Liver (tissue), 8 donors: ENCODE measurements at regions not wholly inside any gene's neighbourhood (a gene's known extent, or its start where the extent isn't known, plus 50 kb on each side); places are given as distances from the start of the nearest gene placed in this dataset.

Experiments
- DNase-seq: peaks from one replicate; pipeline ENCODE4 v3.0.0-alpha.2; 2017; ENCODE audit warnings: low spot score
- H3K27ac ChIP-seq, 2 donors: one replicate each; pipeline ENCODE4 v1.7.0; 2013; ENCODE audit warnings: inconsistent platforms in 2 of 2, low read length in 2 of 2, control low read depth in 1 of 2, low read depth in 1 of 2, mild to moderate bottlenecking in 1 of 2
- H3K27me3 ChIP-seq, 4 donors: one replicate each; pipeline versions ENCODE4 v1.6.1 to v1.7.0; 2013; ENCODE audit warnings: low read length in 3 of 4, inconsistent platforms in 1 of 4, mild to moderate bottlenecking in 1 of 4, moderate library complexity in 1 of 4; ENCODE audit not compliant: control insufficient read depth in 4 of 4, insufficient read depth in 4 of 4
- H3K36me3 ChIP-seq, 4 donors: one replicate each; pipeline versions ENCODE4 v1.6.1 to v1.7.0; 2013; ENCODE audit warnings: low read length in 3 of 4, mild to moderate bottlenecking in 3 of 4, low read depth in 1 of 4, moderate library complexity in 1 of 4; ENCODE audit not compliant: control insufficient read depth in 4 of 4, insufficient read depth in 3 of 4
- H3K4me1 ChIP-seq, 4 donors: one replicate each; pipeline versions ENCODE4 v1.6.1 to v1.7.0; 2013; ENCODE audit warnings: low read length in 3 of 4, mild to moderate bottlenecking in 3 of 4, moderate library complexity in 1 of 4; ENCODE audit not compliant: control insufficient read depth in 4 of 4, insufficient read depth in 4 of 4
- H3K4me3 ChIP-seq, 3 donors: one replicate each; pipeline versions ENCODE4 v1.6.1 to v1.7.0; 2013; ENCODE audit warnings: low read length in 3 of 3, control low read depth in 1 of 3, low read depth in 1 of 3, mild to moderate bottlenecking in 1 of 3
- H3K9ac ChIP-seq, 2 donors: one replicate each; pipeline ENCODE4 v1.7.0; 2013; ENCODE audit warnings: low read length in 2 of 2, mild to moderate bottlenecking in 2 of 2, moderate library complexity in 2 of 2, control low read depth in 1 of 2, low read depth in 1 of 2
- H3K9me3 ChIP-seq, 4 donors: one replicate each; pipeline versions ENCODE4 v1.6.1 to v1.7.0; 2013; ENCODE audit warnings: low read length in 3 of 4; ENCODE audit not compliant: control insufficient read depth in 4 of 4
- ATF3 ChIP-seq: IDR thresholded peaks from 2 replicates; pipeline ENCODE4 v1.6.1; 2016; ENCODE audit warnings: antibody characterized with exemption
- CTCF ChIP-seq: fragments of 150-350 bp; IDR thresholded peaks from 2 replicates; pipeline ENCODE4 v1.5.1; 2017; ENCODE audit warnings: improper control_type of control experiment, low read depth, low read length; ENCODE audit not compliant: missing input control
- FOXA1 ChIP-seq: IDR thresholded peaks from 2 replicates; pipeline ENCODE4 v1.6.1; 2016; ENCODE audit warnings: antibody characterized with exemption
- HNF4A ChIP-seq, 2 donors: conservative IDR thresholded peaks; 2 replicates each; pipeline ENCODE4 v1.6.1; 2016; ENCODE audit warnings: antibody characterized with exemption in 2 of 2, mild to moderate bottlenecking in 2 of 2
- NR2F2 ChIP-seq: IDR thresholded peaks from 2 replicates; pipeline ENCODE4 v1.6.1; 2016; ENCODE audit warnings: antibody characterized with exemption
- RAD21 ChIP-seq, 2 donors: IDR thresholded peaks; 2 replicates each; pipeline ENCODE4 v1.6.1; 2016; ENCODE audit warnings: antibody characterized with exemption in 2 of 2, mild to moderate bottlenecking in 2 of 2
- YY1 ChIP-seq: IDR thresholded peaks from 2 replicates; pipeline ENCODE4 v1.6.1; 2016; ENCODE audit warnings: antibody characterized with exemption, mild to moderate bottlenecking
- WGBS: extraction: QIAGEN DNeasy Blood & Tissue Kit; methylation state at CpG from one replicate; pipeline ENCODE4 v1.1.7; 2013; 5-methylcytosine and 5-hydroxymethylcytosine counted together
- TF ChIP-seq, protein P1 (sequence below): IDR thresholded peaks from 2 replicates; pipeline ENCODE4 v1.6.1; 2016; ENCODE audit warnings: antibody characterized with exemption
- TF ChIP-seq, protein P2 (sequence below): IDR thresholded peaks from 2 replicates; pipeline ENCODE4 v1.6.1; 2016; ENCODE audit warnings: antibody characterized with exemption, mild to moderate bottlenecking
- donor health status: healthy.
- donor health status: healthy.
- donor health status: healthy.
- donor health status: healthy.
- donor health status: healthy.

DNA sequence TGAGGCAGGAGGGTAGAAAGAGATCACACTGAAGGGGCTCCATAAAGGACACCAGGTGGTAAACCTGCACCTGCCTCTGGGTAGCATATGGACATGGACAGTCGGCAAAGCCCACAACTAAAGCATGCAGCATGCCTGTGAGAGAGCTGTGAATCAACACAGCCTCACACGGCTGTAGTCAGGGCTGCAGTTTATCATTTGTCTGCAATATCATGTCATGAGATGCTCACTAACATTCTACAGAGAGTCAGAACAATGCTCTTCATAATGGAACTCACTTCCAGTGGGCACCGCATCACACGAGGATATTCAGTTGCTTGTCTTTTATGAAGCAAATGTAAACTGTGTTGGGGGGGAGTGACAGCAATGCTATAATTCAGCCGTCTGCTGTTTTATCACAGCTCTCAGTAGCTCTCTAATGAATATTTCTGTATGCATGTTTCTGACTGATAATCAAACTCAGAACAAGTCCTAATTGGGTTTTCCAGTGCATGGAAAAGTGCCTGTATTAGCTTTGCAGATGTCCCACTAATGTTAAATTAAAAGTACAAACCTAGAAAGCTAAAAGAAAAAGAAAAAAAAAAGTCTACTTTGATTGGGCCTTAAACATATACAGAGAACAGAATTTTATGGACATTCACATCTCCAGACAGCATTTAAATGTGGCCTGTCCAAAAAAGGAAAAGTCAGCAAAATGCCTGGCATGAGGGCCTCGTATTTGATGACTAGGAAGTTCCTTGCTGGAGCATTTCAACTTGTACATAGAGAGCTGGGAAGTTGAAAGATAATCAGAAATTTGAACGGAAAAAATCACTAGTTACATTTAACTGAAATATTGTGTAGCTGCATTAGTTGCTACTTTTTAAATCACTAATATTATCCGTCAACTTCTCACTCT is 406.1 kb upstream of the SOX11 start:
- no peaks in the 10 kb centered on the region for H3K36me3 ChIP-seq
- WGBS: 64% methylated on average over 8 of the region's 8 CpGs

GRCh38 chr2:5287558-5288334 is 404.4 kb upstream of the SOX11 start:
- TF ChIP-seq, protein P1, sequence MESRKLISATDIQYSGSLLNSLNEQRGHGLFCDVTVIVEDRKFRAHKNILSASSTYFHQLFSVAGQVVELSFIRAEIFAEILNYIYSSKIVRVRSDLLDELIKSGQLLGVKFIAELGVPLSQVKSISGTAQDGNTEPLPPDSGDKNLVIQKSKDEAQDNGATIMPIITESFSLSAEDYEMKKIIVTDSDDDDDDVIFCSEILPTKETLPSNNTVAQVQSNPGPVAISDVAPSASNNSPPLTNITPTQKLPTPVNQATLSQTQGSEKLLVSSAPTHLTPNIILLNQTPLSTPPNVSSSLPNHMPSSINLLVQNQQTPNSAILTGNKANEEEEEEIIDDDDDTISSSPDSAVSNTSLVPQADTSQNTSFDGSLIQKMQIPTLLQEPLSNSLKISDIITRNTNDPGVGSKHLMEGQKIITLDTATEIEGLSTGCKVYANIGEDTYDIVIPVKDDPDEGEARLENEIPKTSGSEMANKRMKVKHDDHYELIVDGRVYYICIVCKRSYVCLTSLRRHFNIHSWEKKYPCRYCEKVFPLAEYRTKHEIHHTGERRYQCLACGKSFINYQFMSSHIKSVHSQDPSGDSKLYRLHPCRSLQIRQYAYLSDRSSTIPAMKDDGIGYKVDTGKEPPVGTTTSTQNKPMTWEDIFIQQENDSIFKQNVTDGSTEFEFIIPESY: no peak
- TF ChIP-seq YY1: no peak
- H3K36me3 ChIP-seq: no peaks in the 10 kb centered on the region
- WGBS: 64% methylated on average over 5 of the region's 5 CpGs
- H3K9me3 ChIP-seq: no peaks in the 10 kb centered on the region
- no peak overlapping the region for H3K9ac ChIP-seq
- H3K4me1 ChIP-seq: no peaks in the 10 kb centered on the region
- no peak overlapping the region for H3K4me3 ChIP-seq
- H3K27ac ChIP-seq: no peak overlapping the region
- H3K27me3 ChIP-seq: peaks cover 0 to 2% (median 0%) of the 10 kb centered on the region in 4 donors
- no peak for DNase-seq

More for the DNA sequence above, 406.1 kb upstream of the SOX11 start:
- H3K27me3 ChIP-seq: no peaks in the 10 kb centered on the region
- TF ChIP-seq NR2F2: no peak
- TF ChIP-seq, protein P2, sequence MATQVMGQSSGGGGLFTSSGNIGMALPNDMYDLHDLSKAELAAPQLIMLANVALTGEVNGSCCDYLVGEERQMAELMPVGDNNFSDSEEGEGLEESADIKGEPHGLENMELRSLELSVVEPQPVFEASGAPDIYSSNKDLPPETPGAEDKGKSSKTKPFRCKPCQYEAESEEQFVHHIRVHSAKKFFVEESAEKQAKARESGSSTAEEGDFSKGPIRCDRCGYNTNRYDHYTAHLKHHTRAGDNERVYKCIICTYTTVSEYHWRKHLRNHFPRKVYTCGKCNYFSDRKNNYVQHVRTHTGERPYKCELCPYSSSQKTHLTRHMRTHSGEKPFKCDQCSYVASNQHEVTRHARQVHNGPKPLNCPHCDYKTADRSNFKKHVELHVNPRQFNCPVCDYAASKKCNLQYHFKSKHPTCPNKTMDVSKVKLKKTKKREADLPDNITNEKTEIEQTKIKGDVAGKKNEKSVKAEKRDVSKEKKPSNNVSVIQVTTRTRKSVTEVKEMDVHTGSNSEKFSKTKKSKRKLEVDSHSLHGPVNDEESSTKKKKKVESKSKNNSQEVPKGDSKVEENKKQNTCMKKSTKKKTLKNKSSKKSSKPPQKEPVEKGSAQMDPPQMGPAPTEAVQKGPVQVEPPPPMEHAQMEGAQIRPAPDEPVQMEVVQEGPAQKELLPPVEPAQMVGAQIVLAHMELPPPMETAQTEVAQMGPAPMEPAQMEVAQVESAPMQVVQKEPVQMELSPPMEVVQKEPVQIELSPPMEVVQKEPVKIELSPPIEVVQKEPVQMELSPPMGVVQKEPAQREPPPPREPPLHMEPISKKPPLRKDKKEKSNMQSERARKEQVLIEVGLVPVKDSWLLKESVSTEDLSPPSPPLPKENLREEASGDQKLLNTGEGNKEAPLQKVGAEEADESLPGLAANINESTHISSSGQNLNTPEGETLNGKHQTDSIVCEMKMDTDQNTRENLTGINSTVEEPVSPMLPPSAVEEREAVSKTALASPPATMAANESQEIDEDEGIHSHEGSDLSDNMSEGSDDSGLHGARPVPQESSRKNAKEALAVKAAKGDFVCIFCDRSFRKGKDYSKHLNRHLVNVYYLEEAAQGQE: no peak
- TF ChIP-seq ATF3: no peak
- no peak for TF ChIP-seq FOXA1
- TF ChIP-seq CTCF: no peak
- TF ChIP-seq RAD21 (IDR thresholded peaks at IDR 0.05): no peak
- TF ChIP-seq HNF4A (conservative IDR thresholded peaks at IDR 0.05): no peak
- TF ChIP-seq YY1: no peak
- H3K4me1 ChIP-seq: no peaks in the 10 kb centered on the region
- H3K9ac ChIP-seq: no peak overlapping the region
- no peak overlapping the region for H3K4me3 ChIP-seq
- DNase-seq: no peak
- H3K9me3 ChIP-seq: no peaks in the 10 kb centered on the region
- H3K27ac ChIP-seq: no peak overlapping the region
